Medulla oblongata (tissue), 1 donor: ENCODE measurements at regions not wholly inside any gene's neighbourhood (a gene's known extent, or its start where the extent isn't known, plus 50 kb on each side); places are given as distances from the start of the nearest gene placed in this dataset.

Experiments used
- DNase-seq: peaks from one replicate; pipeline ENCODE4 v3.0.0-alpha.2; 2015; ENCODE audit errors: extremely low spot score

- DNase-seq: no peak
Measured at GRCh38 chr2:220482716-220483115, 855.3 kb downstream of the SLC4A3 start.

GRCh38 chr2:220489121-220489520 is 861.7 kb downstream of the SLC4A3 start:
- no peak for DNase-seq

GRCh38 chr2:220491670-220492069 is 864.2 kb downstream of the SLC4A3 start:
- no peak for DNase-seq

GRCh38 chr2:220493871-220494525 is 866.6 kb downstream of the SLC4A3 start:
- DNase-seq: no peak

GRCh38 chr2:220496513-220496912 is 869.1 kb downstream of the SLC4A3 start:
- no peak for DNase-seq

- DNase-seq: peak; percentile 17
Measured at GRCh38 chr2:220499225-220499624, 871.8 kb downstream of the SLC4A3 start.

GRCh38 chr2:220502539-220502938 is 875.1 kb downstream of the SLC4A3 start:
- DNase-seq: no peak

GRCh38 chr2:220503431-220503830 is 876.0 kb downstream of the SLC4A3 start:
- DNase-seq: no peak

GRCh38 chr2:220504938-220505503 is 877.6 kb downstream of the SLC4A3 start:
- no peak for DNase-seq

- no peak for DNase-seq
Measured at GRCh38 chr2:220506466-220506865, 879.0 kb downstream of the SLC4A3 start.

- no peak for DNase-seq
Measured at GRCh38 chr2:220509096-220509757, 881.8 kb downstream of the SLC4A3 start.

- no peak for DNase-seq
Measured at GRCh38 chr2:220509966-220510365, 882.5 kb downstream of the SLC4A3 start.

GRCh38 chr2:220510668-220511067 is 883.2 kb downstream of the SLC4A3 start:
- no peak for DNase-seq

GRCh38 chr2:220512419-220512818 is 885.0 kb downstream of the SLC4A3 start:
- DNase-seq: no peak

GRCh38 chr2:220513573-220514288 is 886.3 kb downstream of the SLC4A3 start:
- DNase-seq: no peak

- DNase-seq: peak; percentile 4
Measured at GRCh38 chr2:220521551-220521950, 894.1 kb downstream of the SLC4A3 start.

- no peak for DNase-seq
Measured at GRCh38 chr2:220528180-220528675, 900.8 kb downstream of the SLC4A3 start.

GRCh38 chr2:220531216-220531615 is 903.8 kb downstream of the SLC4A3 start:
- DNase-seq: no peak

GRCh38 chr2:220533485-220533884 is 906.1 kb downstream of the SLC4A3 start:
- DNase-seq: no peak

- DNase-seq: no peak
Measured at GRCh38 chr2:220539481-220539880, 912.1 kb downstream of the SLC4A3 start.

- no peak for DNase-seq
Measured at GRCh38 chr2:220544049-220544448, 916.6 kb downstream of the SLC4A3 start.

GRCh38 chr2:220550995-220551700 is 923.7 kb downstream of the SLC4A3 start:
- DNase-seq: no peak
